ENCODE measurements at regions not wholly inside any gene's neighbourhood (a gene's known extent, or its start where the extent isn't known, plus 50 kb on each side); places are given as distances from the start of the nearest gene placed in this dataset.

GRCh38 chr7:1321411-1322239 lies 89.0 kb downstream of the UNCX start:
- H3K36me3 Mint-ChIP-seq (ENCODE audit: low read depth) = no peaks in the 10 kb centered on the region
- H3K9me3 Mint-ChIP-seq = no peaks in the 10 kb centered on the region
- peaks cover 3% of the 10 kb centered on the region for H3K27me3 Mint-ChIP-seq
- no peak for DNase-seq
- H3K4me3 Mint-ChIP-seq = no peak overlapping the region
- intact Hi-C loops (cut with micrococcal nuclease) = no loop called here
- H3K27ac Mint-ChIP-seq = no peak overlapping the region
- no peaks in the 10 kb centered on the region for H3K4me1 Mint-ChIP-seq

GRCh38 chr7:1322240-1323110 lies 89.8 kb downstream of the UNCX start:
- H3K4me1 Mint-ChIP-seq = no peaks in the 10 kb centered on the region

GRCh38 chr7:1323178-1324027 lies 90.7 kb downstream of the UNCX start:
- intact Hi-C loops (cut with micrococcal nuclease) = no loop called here
- H3K4me3 Mint-ChIP-seq = no peak overlapping the region
- no peaks in the 10 kb centered on the region for H3K36me3 Mint-ChIP-seq (ENCODE audit: low read depth)
- peaks cover 3% of the 10 kb centered on the region for H3K27me3 Mint-ChIP-seq
- H3K4me1 Mint-ChIP-seq = no peaks in the 10 kb centered on the region
- no peaks in the 10 kb centered on the region for H3K9me3 Mint-ChIP-seq
- H3K27ac Mint-ChIP-seq = no peak overlapping the region
- DNase-seq = no peak

More at GRCh38 chr7:1322240-1323110, 89.8 kb downstream of the UNCX start:
- Mint-ChIP-seq H3K4me3 (no peak overlapping the region), H3K36me3 (ENCODE audit: low read depth) (no peaks in the 10 kb centered on the region), H3K27me3 (peaks cover 3% of the 10 kb centered on the region), H3K27ac (no peak overlapping the region), H3K9me3 (no peaks in the 10 kb centered on the region)
- no peak for DNase-seq
- intact Hi-C loops (cut with micrococcal nuclease) = no loop called here

GRCh38 chr7:1324028-1324900 lies 91.6 kb downstream of the UNCX start:
- no peak for DNase-seq
- Mint-ChIP-seq H3K9me3 (no peaks in the 10 kb centered on the region), H3K36me3 (ENCODE audit: low read depth) (no peaks in the 10 kb centered on the region), H3K27ac (no peak overlapping the region), H3K4me1 (no peaks in the 10 kb centered on the region), H3K27me3 (peaks cover 3% of the 10 kb centered on the region), H3K4me3 (no peak overlapping the region)
- intact Hi-C loops (cut with micrococcal nuclease) = no loop called here

- H3K4me3 Mint-ChIP-seq = no peak overlapping the region
- no peaks in the 10 kb centered on the region for H3K9me3 Mint-ChIP-seq
- intact Hi-C loops (cut with micrococcal nuclease) = no loop called here
Observed at GRCh38 chr7:1325246-1325645, 92.6 kb downstream of the UNCX start.

GRCh38 chr7:1325646-1326510 lies 93.2 kb downstream of the UNCX start:
- intact Hi-C loops (cut with micrococcal nuclease) = no loop called here
- H3K27ac Mint-ChIP-seq = no peak overlapping the region
- H3K9me3 Mint-ChIP-seq = no peaks in the 10 kb centered on the region
- no peaks in the 10 kb centered on the region for H3K4me1 Mint-ChIP-seq
- no peak overlapping the region for H3K4me3 Mint-ChIP-seq
- DNase-seq = no peak
- H3K36me3 Mint-ChIP-seq (ENCODE audit: low read depth) = no peaks in the 10 kb centered on the region
- H3K27me3 Mint-ChIP-seq = peaks cover 3% of the 10 kb centered on the region

More at GRCh38 chr7:1325246-1325645, 92.6 kb downstream of the UNCX start:
- Mint-ChIP-seq H3K4me1 (no peaks in the 10 kb centered on the region), H3K27me3 (peaks cover 3% of the 10 kb centered on the region), H3K36me3 (ENCODE audit: low read depth) (no peaks in the 10 kb centered on the region), H3K27ac (no peak overlapping the region)
- DNase-seq = no peak

- Mint-ChIP-seq H3K9me3 (no peaks in the 10 kb centered on the region), H3K4me3 (no peak overlapping the region), H3K4me1 (no peaks in the 10 kb centered on the region), H3K36me3 (ENCODE audit: low read depth) (no peaks in the 10 kb centered on the region), H3K27me3 (peaks cover 3% of the 10 kb centered on the region), H3K27ac (no peak overlapping the region)
- no peak for DNase-seq
- intact Hi-C loops (cut with micrococcal nuclease) = no loop called here
Observed at GRCh38 chr7:1326511-1326785, 93.8 kb downstream of the UNCX start.

- H3K36me3 Mint-ChIP-seq (ENCODE audit: low read depth) = no peaks in the 10 kb centered on the region
- H3K27me3 Mint-ChIP-seq = no peaks in the 10 kb centered on the region
- H3K27ac Mint-ChIP-seq = no peak overlapping the region
- no peaks in the 10 kb centered on the region for H3K4me1 Mint-ChIP-seq
- no peaks in the 10 kb centered on the region for H3K9me3 Mint-ChIP-seq
- intact Hi-C loops (cut with micrococcal nuclease) = no loop called here
- DNase-seq = no peak
- H3K4me3 Mint-ChIP-seq = no peak overlapping the region
Observed at GRCh38 chr7:1329261-1329660, 96.6 kb downstream of the UNCX start.

GRCh38 chr7:1329966-1330800 lies 97.5 kb downstream of the UNCX start:
- no peak for DNase-seq
- Mint-ChIP-seq H3K4me3 (no peak overlapping the region), H3K9me3 (no peaks in the 10 kb centered on the region), H3K36me3 (ENCODE audit: low read depth) (no peaks in the 10 kb centered on the region), H3K4me1 (no peaks in the 10 kb centered on the region), H3K27me3 (no peaks in the 10 kb centered on the region), H3K27ac (no peak overlapping the region)
- intact Hi-C loops (cut with micrococcal nuclease) = no loop called here

GRCh38 chr7:1330801-1331425 lies 98.2 kb downstream of the UNCX start:
- no peaks in the 10 kb centered on the region for H3K36me3 Mint-ChIP-seq (ENCODE audit: low read depth)
- intact Hi-C loops (cut with micrococcal nuclease) = no loop called here

GRCh38 chr7:1331561-1332467 lies 99.1 kb downstream of the UNCX start:
- H3K27me3 Mint-ChIP-seq = no peaks in the 10 kb centered on the region
- no peaks in the 10 kb centered on the region for H3K36me3 Mint-ChIP-seq (ENCODE audit: low read depth)
- H3K4me3 Mint-ChIP-seq = no peak overlapping the region
- DNase-seq = no peak
- H3K9me3 Mint-ChIP-seq = peaks cover 3% of the 10 kb centered on the region
- intact Hi-C loops (cut with micrococcal nuclease) = no loop called here
- no peaks in the 10 kb centered on the region for H3K4me1 Mint-ChIP-seq
- H3K27ac Mint-ChIP-seq = no peak overlapping the region

More at GRCh38 chr7:1330801-1331425, 98.2 kb downstream of the UNCX start:
- Mint-ChIP-seq H3K9me3 (no peaks in the 10 kb centered on the region), H3K27me3 (no peaks in the 10 kb centered on the region), H3K4me3 (no peak overlapping the region), H3K4me1 (no peaks in the 10 kb centered on the region), H3K27ac (no peak overlapping the region)
- no peak for DNase-seq

Data from activated CD4-positive, alpha-beta T cell treated with anti-CD3 and anti-CD28 coated beads, Interleukin-2, amount 10 ng/mL, durations not matched to agents 24 days and 14 days (primary cell).